ENCODE measurements at regions not wholly inside any gene's neighbourhood (a gene's known extent, or its start where the extent isn't known, plus 50 kb on each side); places are given as distances from the start of the nearest gene placed in this dataset.

DNA sequence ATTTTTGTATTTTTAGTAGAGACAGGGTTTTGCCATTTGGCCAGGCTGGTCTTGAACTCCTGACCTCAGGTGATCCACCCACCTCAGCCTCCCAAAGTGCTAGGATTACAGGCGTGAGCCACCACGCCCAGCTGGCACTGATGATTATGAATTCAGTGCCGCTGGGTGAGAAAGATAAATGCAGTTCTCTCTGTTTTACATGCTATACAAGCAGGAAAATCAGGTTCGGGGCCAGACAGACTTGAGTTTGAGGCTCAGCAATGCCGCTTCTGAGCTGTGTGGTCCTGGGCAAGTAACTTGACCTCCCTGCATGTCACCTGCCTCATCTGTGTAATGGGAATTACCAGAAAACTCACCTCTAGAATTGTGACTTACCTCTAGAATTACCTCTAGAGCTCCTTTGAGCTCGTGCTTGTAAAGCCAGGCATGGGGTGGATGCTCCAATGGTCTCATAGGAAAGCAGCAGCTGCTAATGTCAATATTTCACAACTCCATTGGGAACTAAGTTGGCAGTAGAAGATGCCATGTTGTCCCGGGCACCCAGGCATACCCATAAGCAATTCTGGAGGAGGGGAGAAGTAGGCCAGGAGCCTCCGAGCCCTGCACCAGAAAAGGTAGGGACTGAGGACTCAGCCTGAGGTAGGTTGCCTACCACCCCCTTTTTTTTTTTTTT lies 119.8 kb upstream of the SLC25A33 start:
- no peak for DNase-seq (ENCODE audit: low spot score)

DNA sequence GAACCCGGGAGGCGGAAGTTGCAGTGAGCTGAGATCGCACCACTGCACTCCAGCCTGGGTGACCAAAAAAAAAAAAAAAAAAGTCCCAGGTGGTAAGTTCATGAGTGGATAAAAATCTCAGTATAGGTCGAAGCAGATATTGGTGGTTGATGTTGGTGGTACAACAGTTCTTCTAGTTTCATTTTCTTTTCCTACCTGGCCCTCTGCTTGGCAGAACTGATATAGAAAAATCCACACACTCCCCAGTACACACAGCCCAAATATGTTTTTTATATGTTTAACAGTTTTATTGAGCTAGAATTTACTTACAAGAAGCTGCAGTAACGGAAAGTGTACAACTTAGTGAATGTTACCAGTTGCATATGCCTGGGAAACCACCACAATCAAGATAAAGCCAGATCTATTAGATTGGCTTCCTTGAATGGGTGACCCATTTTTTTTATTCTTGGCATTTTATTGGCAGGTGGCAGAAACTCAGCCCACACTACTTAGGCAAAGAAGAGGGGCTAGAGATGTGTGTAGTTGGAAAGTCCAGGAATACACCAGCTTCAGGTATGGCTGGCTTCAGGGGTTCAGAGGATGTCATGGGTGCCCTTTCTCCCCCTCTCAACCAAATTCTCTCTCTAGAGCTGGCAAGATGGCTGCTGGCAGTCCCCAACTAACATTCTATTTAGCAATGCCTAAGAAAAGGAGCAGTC lies 118.3 kb upstream of the SLC25A33 start:
- no peak for DNase-seq (ENCODE audit: low spot score)

DNA sequence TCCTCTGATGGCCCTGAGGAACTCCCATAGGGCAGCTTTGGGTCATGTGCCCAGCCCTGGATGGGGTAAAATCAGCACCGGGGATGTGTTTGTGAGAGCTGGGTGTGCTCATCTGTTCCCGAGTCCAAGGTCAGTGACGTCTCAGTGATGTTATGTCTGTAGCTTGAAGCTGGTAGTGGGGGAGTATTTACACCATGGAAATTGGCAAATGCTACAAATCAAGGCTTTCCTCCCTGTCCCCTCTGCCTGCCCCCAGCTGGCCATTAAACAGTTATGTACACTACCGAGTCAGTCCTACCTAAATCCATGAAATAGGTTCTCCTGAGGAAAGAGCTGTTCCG lies 117.8 kb upstream of the SLC25A33 start:
- DNase-seq (ENCODE audit: low spot score): no peak

DNA sequence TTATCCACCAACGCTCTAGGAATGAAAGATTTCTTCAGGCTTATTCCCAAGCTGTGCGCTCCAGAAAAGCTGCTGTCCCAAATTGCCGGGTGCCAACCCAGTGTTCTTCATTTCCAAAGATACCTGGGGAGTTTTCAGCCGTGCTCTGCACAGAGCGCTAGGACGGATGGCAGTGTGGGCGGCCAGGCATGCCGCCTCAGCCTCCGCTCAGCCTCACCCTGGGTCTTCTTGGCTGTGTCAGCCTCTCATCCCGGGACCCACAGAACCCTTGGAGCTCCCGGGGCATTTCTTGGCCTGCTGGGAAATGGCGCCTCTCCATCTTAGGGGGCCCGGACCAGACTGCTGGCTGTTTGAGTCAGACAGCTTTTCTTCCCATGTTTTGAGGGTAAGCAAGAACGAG lies 116.9 kb upstream of the SLC25A33 start:
- no peak for DNase-seq (ENCODE audit: low spot score)

DNA sequence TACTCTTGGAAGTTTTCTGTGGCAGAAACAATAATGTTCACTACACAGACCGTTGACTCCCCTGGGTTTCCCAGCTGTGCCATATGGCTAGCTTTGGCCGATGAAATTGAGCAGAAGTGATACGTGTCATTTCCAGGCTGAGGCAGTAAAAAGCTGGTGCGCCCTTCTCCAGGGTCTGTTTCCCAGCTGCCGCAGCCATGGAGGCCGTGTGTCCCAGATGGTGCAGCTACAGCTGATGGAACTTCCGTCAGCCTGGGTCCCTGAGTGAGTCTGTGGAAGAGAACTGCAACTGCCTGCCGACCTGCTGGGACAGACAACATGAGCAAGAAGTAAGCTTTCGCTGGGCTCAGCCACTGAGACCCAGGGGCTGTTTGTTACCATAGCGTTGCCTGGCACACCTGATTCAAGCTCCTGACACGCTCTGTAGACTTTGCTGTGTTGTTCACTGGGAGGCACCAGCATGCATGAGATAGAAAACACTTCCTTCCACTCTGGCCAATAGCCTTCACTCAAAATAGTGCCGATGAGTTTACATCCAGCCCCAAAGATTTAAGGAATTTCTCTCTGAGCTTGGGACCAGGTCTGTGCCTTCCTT lies 116.3 kb upstream of the SLC25A33 start:
- DNase-seq (ENCODE audit: low spot score): no peak

DNA sequence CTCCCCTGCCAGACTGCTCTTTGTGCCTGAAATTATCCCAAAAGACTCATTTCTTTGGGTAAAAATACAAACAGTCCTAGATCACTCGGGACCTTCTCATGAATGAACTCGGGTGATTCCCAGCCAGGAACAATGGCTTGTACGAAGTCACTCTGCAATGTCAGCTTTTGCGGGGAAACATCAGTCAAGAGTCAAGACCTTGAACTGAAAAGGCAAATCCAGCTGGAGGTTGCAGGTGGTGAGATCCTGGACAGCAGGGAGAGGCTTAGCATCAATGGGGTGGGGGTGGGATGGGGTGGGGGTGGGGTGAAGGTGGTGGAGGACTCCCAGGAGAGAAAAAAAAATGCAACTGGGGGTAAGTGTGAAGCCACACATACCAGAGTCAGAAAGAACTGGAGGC lies 115.0 kb upstream of the SLC25A33 start:
- no peak for DNase-seq (ENCODE audit: low spot score)

DNA sequence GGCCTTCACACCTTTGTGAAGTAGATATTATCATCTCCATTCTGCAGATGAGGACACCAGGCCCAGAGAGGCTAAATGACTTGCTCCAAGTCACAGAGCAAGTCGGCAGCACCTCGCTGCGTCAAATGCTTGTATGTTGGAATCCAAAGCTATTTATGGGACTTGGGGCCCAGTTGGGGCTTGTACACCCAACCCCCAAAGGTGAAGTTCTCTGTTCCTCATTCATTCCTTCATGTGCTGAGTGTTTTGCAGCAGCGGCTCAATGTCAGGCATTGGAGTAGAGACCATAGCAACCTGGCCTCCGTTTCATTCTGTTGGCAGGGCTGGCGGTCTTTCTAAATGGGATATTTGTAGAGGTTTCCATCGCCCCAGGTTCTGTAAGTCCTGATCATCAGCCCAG lies 113.4 kb upstream of the SLC25A33 start:
- DNase-seq (ENCODE audit: low spot score): no peak

DNA sequence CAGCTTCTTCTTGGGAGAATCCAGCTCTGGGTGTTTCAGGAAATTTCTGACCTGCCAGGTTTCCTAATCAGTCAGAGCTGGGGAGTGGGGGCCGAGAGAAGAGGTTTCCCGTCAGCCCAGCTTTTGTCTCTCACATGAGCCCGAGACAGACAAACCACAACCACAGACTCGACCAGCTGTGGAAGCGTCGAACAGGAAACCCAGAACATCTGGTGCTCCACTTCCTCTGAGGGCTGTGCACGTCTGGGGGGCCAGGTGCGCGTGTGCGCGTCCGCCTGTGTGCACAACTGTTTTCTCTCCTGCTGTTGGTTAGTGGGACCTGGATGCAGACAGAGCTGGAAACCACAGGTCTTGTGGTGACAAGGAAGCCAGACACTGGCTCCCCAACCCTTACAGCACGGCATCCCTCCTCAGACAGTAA lies 113.0 kb upstream of the SLC25A33 start:
- no peak for DNase-seq (ENCODE audit: low spot score)

DNA sequence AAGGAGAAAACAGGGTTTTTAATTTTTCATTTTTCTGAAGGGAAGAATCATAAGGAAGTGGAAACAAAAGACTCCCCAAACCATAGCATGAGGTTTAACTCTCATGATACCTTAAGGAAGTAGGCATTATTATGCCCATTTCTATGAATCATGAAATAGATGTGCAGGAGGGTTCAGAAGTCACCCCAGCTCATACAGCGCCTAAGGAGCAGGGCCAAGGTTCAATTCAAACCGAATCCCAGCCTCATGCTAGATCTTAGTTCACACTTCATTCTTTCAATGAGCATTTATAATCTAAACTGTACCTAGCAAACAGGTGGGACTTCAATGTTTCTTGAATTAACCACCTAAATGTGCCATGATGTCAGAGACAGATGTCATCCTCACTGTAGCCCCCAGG lies 111.9 kb upstream of the SLC25A33 start:
- DNase-seq (ENCODE audit: low spot score): no peak

DNA sequence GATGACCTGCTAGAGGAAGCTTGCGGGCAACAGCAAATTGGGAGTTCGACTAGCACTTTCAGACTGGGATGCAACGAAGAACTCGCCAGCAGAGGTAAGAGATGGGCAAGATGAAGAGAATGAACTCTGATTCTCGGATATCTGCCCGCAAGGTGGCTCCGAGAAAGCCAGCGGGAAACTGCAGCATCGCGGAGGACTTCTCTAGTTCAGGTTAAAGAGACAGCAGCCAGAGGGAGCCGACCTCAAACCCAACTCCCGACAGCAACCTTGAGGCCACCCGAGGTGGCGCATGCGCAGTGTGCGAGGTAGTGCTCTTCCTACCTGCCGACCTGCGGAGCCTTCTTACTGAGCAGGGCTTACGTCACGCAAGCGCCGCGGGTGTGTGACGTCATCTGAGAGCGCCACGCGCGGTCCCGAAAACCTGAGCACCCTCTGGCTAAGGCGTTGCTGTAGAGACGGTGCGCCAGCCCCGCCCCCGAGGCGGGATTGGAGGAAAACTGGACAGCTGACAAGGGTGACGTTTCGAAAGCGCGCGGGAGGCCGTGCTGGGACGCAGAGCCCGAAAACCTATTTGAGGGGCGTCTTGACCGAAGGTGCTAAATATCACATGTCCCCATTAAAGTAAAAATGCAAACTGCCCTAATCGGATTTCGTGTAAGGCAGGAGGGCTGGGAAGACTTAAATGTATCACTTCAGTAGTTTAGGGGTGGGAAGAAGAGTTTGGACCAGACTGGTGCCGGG lies 110.5 kb upstream of the SLC25A33 start:
- peak; percentile 98 for DNase-seq (ENCODE audit: low spot score)

DNA sequence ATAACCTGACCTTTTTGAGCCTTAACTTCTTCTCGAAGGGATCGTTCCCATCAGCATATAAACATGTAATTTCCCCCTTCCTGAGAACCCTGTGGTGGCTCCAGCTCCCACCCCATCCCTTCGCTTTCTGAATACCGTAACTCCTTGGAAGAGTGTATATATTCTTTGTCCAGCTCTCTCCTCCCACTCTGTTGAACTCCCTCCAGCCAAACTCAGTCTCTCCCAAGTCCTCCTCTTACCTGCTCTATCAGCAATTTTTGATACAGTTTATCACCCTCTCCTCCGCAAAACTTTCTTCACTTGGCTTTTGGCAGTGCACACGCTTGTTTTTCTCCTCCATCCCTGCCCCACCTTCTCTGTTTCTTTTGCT lies 109.9 kb upstream of the SLC25A33 start:
- DNase-seq (ENCODE audit: low spot score): no peak

DNA sequence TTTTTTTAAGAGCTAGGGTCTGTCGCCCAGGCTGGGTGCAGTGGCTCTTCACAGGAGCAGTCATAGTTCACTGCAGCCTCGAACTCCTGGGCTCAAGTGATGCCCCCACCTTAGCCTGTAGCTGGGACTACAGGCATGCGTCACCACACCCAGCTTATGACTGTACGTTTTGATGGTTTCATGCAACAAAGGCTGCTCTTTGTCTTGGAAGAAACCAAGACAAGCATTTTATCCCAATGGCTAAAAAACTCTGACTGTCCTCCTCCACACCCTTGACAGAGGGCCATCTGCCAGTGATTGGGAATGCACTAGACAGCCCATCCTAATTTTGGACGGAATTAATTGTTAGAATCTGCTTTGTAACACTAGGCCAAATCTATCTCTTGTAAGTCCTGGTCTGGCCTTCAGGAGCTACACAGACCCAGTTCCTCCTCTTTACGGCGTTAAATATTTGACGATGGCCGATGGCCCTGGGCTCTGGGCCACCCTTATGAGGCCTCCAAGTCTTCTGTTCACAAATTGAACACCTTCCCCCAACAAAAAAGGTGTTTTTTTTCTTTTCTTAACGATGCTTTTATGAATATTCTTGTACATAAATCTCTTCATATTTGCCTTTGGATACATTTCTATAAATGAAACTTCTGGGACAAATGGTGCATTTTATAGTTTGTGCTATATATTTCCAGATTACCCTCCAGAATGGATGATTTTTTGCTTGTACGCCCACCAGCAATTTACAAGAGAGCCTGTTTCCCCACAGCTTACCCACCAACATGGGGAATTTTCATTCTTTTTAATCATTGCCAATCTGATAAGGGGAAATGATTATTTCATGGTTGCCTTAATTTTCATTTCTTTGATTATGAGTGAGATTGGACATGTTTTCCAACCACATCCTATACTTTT lies 104.8 kb upstream of the SLC25A33 start:
- DNase-seq (ENCODE audit: low spot score): no peak

DNA sequence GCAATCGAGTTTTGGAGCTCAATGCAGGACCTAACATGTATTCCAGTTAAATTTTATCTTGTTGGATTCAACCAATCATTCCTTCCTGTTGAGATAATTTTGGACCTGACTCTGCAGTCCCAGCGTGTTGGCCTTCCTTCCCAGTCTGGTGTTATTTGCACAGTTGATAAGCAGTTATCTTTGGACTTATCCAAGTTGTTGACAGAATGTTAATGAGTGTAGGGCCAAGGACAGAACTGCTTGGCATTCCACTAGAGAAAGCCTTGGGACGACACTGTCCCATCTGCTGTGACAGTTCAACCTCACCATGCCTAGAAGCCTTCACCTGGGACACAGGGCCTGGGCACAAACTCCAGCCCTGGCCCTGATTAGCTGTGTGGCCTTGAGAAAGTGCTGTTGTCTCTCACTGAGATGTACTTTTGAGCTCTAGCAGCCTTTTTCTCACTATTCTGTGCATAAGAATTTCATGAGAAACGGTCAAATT lies 104.1 kb upstream of the SLC25A33 start:
- no peak for DNase-seq (ENCODE audit: low spot score)

DNA sequence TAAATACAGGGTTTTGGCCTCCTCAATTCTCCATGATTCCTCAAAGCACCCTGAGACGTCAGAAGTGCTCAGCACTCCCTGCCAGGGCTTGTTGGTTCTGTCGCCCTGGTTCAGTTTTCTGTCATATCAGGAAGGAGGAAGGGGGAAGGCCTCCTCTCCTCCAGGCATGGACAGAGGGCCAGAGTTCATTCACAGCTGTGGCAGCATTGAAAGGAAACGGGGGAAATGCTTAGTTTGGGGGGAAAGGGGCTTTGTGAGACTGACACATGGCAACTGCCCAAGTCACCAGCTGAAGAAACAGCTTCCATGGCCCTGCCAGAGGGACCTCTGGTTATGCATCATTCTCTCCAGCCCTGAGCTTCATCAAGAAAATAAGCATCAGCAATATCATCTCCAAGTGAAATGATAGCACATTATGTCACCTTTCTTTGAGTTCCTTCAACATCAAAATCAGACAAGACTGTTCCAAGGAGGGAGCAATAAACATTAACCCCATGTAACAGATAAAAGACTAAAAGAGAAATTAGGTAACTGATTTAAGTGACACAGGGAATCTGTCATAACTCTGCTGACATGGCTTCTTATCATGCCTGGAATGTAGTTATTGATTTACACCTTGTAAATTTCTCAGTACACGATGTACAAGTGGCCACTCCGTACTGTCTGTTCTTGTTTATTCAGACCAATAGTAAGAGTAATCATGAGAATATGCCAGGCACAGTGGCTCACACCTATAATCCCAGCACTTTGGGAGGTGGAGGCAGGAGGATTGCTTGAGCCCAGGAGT lies 103.2 kb upstream of the SLC25A33 start:
- DNase-seq (ENCODE audit: low spot score): no peak

DNA sequence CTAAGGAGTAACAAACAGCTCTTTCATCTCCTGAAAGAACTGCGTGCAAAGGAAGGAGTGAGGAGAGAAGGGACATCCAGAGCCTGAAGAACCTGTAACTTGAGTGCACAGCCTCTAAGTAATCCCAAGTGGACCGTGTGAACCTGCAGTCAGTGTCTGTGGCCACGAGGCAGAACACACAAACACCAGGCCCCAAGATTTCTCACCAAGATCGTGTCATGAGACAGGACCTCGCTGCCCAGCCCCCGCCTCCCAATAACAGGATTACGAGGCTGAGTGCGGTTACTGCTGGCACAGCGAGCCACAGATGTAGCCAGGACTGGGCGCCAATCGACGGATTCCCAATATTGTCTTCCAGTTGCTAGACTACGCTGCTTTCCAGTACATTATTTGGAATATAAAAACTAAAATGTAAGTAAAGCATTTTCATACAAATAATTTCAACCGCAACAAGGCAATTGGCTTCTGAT lies 101.3 kb upstream of the SLC25A33 start:
- peak; percentile 65 for DNase-seq (ENCODE audit: low spot score)

DNA sequence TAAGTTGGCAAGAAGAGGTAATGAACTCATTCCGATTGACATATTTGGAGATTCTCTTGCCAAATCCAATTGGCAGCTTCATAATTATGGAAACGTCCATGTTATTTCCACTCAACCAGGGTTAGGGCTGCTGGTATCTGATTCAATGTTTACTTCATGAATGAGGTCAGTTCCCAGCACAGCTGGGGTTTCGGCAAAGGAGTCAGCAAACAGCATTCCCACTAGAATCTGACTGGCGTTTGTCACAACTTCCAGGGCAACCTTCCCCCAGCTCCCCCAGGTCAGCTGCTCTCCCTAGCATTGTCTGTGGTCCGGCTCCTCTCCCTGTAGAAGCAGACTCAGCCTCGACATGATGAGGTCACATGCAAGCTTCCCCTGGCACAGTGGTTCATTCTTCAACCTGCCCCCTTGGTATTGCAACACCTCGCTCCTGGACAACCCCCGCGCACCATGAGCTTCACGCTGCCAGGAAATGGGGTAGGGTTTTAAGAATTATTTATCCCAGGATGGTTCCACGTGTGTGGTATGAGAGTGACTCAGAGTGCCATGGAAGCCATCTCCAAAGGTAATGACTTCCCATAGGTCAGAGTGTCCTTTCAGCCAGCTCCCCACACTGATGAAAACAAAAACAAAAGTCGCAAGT lies 100.7 kb upstream of the SLC25A33 start:
- peak; percentile 76 for DNase-seq (ENCODE audit: low spot score)

DNA sequence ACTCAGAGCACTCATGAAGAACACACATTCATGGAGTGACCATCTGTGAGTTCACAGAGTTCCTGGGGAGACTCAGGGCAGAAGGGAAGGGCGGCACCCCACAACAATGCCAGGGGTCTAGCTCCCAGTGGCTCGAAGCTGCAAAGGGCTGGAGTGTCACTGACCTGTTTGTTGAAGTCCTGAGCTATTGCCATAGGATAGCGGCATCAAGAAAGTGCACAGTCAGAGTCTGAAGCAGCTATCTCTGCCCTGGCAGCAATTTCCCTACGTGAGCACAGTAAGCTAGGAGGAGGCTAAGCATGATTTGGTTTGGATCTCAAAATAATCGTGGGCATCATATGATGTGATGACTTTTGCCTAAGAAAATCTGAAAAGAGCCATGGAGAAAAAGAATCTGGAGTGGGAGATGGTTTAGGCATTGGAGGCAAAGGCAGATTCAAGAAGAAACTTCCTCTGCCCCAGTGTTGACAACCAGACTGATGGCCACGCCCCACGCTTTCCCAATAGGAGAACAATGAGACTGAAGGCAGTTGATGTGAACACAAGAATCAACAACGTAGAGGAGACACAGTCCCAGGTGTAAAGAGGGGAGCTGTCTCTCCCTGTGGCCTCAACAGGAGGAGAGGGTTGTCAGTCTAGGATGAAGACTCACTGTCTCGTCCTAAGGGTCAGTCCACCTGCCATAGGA lies 100.0 kb upstream of the SLC25A33 start:
- no peak for DNase-seq (ENCODE audit: low spot score)

DNA sequence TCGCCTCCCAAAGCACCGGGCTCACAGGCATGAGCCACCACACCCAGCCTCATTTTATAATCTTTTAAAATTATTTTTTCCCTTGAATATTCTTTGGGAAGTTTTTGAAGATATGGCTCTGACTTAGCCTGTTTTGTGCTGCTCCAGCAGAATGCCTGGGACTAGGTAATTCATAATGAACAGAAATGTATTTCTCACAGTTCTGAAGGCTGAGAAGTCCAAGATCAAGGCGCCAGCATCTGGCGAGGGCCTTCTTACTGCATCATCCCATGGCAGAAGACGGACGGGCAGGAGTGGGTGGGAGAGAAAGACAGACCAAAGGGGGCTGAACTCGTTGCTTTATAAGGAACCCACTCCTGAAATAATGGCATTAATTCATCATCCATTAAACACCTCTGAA lies 99.0 kb upstream of the SLC25A33 start:
- DNase-seq (ENCODE audit: low spot score): no peak

DNA sequence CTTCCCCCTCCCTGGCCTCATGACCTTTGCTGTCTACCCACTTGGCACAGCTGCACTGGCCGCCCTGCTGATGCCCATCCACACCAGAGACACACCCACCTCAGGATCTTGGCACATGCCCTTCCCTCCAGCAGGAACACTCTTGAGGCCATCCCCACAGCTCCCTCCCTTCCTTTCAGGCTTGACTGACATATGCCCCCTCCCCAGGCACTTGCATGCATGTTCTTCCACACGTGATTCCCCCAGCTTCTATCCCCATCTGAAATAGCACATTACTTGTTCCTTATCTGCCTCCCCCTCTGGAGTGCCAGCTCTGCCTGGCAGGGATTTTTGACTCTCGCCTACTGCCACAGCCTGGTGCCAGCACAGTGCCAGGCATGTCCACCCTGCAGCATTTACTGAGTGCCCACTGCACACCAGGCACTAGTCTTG lies 98.5 kb upstream of the SLC25A33 start:
- no peak for DNase-seq (ENCODE audit: low spot score)

Data from AG20443 (cell line).